C4-2B (cell line): ENCODE measurements at regions not wholly inside any gene's neighbourhood (a gene's known extent, or its start where the extent isn't known, plus 50 kb on each side); places are given as distances from the start of the nearest gene placed in this dataset.

Experiments
- ZFX ChIP-seq: fragments of 450-650 bp; IDR thresholded peaks from 2 replicates; pipeline ENCODE4 v1.6.1; 2017
- TF ChIP-seq, protein P1 (sequence below): fragments of 450-650 bp; conservative IDR thresholded peaks from 2 replicates; pipeline ENCODE4 v1.5.1; 2017; ENCODE audit warnings: mild to moderate bottlenecking

DNA sequence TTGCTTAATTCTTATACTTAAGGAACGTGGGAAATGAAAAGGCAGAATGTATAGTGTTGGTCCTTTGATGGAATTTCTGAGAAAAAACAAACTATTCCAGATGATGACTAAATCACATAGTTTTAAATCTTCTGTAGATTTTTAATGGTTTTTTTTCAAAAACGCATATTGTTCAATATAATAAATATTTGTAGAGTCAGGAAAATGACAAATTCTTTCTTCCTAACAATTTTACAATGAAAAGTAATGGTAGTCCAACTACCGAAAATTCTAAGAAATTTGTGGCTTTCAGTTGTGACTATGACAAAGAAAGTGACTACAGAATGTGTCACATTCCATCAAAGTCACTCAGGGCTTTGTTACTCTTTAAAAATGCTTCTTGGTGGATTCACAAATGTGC lies 164.8 kb upstream of the PITX2 start:
- TF ChIP-seq, protein P1, sequence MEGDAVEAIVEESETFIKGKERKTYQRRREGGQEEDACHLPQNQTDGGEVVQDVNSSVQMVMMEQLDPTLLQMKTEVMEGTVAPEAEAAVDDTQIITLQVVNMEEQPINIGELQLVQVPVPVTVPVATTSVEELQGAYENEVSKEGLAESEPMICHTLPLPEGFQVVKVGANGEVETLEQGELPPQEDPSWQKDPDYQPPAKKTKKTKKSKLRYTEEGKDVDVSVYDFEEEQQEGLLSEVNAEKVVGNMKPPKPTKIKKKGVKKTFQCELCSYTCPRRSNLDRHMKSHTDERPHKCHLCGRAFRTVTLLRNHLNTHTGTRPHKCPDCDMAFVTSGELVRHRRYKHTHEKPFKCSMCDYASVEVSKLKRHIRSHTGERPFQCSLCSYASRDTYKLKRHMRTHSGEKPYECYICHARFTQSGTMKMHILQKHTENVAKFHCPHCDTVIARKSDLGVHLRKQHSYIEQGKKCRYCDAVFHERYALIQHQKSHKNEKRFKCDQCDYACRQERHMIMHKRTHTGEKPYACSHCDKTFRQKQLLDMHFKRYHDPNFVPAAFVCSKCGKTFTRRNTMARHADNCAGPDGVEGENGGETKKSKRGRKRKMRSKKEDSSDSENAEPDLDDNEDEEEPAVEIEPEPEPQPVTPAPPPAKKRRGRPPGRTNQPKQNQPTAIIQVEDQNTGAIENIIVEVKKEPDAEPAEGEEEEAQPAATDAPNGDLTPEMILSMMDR, result no peak
- TF ChIP-seq ZFX, result no peak
